ENCODE measurements at regions not wholly inside any gene's neighbourhood (a gene's known extent, or its start where the extent isn't known, plus 50 kb on each side); places are given as distances from the start of the nearest gene placed in this dataset.
A peak's percentile ranks its signal among the peaks of the same experiment; 100 is the strongest.
"Not testable (repeated sequence)": the region's sequence is repeated elsewhere in the genome, so short reads cannot be mapped to it uniquely, and the experiment has no call there.

DNA sequence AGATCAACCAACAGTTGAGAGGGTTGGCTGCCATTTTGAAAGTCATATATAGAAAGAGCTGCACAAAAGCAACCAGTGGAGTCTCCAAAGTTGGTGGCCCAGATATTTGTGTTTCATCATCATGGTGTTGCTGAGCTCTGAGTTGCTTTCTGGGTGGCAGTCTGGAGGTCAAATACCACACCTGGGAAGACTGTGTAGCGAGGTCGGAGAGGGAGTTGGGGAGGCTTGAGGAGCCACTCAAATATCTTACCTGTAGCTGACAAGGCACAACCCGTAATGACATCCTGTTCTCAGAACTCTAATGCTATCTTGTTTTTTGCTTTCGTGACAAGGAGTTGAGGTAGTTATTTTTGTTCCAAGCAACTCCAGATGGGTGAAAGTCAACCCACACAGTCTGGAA lies 100.4 kb downstream of the NPIPB5 start:
- H3K4me1 Mint-ChIP-seq; H3K79me2 ChIP-seq (ENCODE audit: insufficient read depth, low read length); DNase-seq; H4K20me1 ChIP-seq (ENCODE audit: insufficient read depth, low read length); intact Hi-C loops (cut with micrococcal nuclease); H3K36me3 Mint-ChIP-seq; H3K27ac ChIP-seq (ENCODE audit: low read depth in 1 of 2, low read length in 2 of 2); H3K27me3 ChIP-seq (ENCODE audit: control insufficient read depth in 2 of 2, insufficient read depth in 2 of 2, low read length in 2 of 2); H3K4me3 Mint-ChIP-seq; H3K27me3 Mint-ChIP-seq (ENCODE audit: low read depth in 3 of 3); H3K4me3 ChIP-seq (replicated peaks in 1 of 3; ENCODE audit: low read depth in 2 of 3, low read length in 3 of 3); H3K36me3 ChIP-seq (replicated peaks in 1 of 2; ENCODE audit: control insufficient read depth in 1 of 2, insufficient read depth in 2 of 2, low read length in 2 of 2); H2AFZ ChIP-seq (ENCODE audit: insufficient read depth, low read depth, low read length, poor library complexity, severe bottlenecking); H3K4me2 ChIP-seq (replicated peaks; ENCODE audit: extremely low read depth, low read length, poor library complexity, severe bottlenecking); H3K9me3 ChIP-seq (replicated peaks in 1 of 2; ENCODE audit: control insufficient read depth in 1 of 2, insufficient read depth in 1 of 2, low read length in 2 of 2); H3K4me1 ChIP-seq (ENCODE audit: control insufficient read depth in 1 of 2, insufficient read depth in 2 of 2, low read length in 2 of 2); H3K9ac ChIP-seq (ENCODE audit: insufficient read depth, low read length, poor library complexity, severe bottlenecking): not testable (repeated sequence)
- peaks cover 1 to 12% (median 6%) of the 10 kb centered on the region in 7 donors for H3K9me3 Mint-ChIP-seq
- WGBS (ENCODE audit: insufficient coverage), result no CpG with 5 or more reads among the region's 4 CpGs
- H3K27ac Mint-ChIP-seq, result peak overlapping the region in 2 of 7 donors; percentile 1 to 66

DNA sequence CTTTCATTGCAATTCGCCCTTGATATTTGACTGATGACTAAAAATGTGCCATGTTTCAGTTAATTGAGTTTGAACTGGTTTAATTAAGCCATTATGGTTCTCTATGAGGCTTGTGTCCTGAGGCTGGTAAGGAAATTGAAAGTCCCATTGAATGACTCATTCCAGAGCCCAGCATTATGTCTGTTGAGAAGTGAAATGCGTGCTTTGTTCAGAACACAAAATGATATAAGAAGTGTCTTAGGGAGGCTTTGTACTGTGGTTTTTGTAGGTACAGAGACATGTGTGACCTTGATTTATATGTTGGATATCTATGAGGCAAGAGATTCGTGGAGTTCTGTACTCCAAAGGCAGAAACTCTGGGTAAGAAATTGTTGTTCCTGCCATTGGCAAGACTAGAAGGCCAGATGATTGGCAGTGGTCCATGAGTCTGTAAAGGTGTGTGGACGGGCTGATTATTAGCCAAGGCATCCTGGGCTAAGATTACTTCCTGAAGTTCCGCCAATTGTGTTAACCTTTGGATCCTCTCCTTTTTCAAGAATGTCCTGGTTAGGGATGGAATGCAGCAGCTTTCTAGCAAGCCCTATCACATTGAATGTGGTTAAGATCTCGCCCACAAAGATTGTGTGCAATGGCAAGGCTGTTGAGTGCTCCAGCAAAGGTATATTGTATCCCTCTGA lies 103.7 kb downstream of the NPIPB5 start:
- Mint-ChIP-seq H3K27ac (no peak overlapping the region), H3K36me3 (no peaks in the 10 kb centered on the region), H3K4me1 (peaks cover 5% of the 10 kb centered on the region), H3K4me3 (no peak overlapping the region), H3K9me3 (peaks cover 1 to 12% (median 7%) of the 10 kb centered on the region in 7 donors), H3K27me3 (ENCODE audit: low read depth in 3 of 3) (peaks cover 7 to 8% (median 7%) of the 10 kb centered on the region in 3 donors)
- Histone ChIP-seq H3K9ac (ENCODE audit: insufficient read depth, low read length, poor library complexity, severe bottlenecking) (no peak overlapping the region), H3K4me3 (replicated peaks in 1 of 3; ENCODE audit: low read depth in 2 of 3, low read length in 3 of 3) (no peak overlapping the region), H3K4me2 (replicated peaks; ENCODE audit: extremely low read depth, low read length, poor library complexity, severe bottlenecking) (no peak overlapping the region), H2AFZ (ENCODE audit: insufficient read depth, low read depth, low read length, poor library complexity, severe bottlenecking) (no peak overlapping the region), H3K27me3 (ENCODE audit: control insufficient read depth in 2 of 2, insufficient read depth in 2 of 2, low read length in 2 of 2) (peaks cover 0 to 2% of the 10 kb centered on the region in 2 donors), H3K79me2 (ENCODE audit: insufficient read depth, low read length) (no peaks in the 10 kb centered on the region), H3K4me1 (ENCODE audit: control insufficient read depth in 1 of 2, insufficient read depth in 2 of 2, low read length in 2 of 2) (peaks cover 0 to 5% of the 10 kb centered on the region in 2 donors), H3K36me3 (replicated peaks in 1 of 2; ENCODE audit: control insufficient read depth in 1 of 2, insufficient read depth in 2 of 2, low read length in 2 of 2) (no peaks in the 10 kb centered on the region), H4K20me1 (ENCODE audit: insufficient read depth, low read length) (no peaks in the 10 kb centered on the region), H3K27ac (ENCODE audit: low read depth in 1 of 2, low read length in 2 of 2) (no peak overlapping the region), H3K9me3 (replicated peaks in 1 of 2; ENCODE audit: control insufficient read depth in 1 of 2, insufficient read depth in 1 of 2, low read length in 2 of 2) (no peaks in the 10 kb centered on the region)
- intact Hi-C loops (cut with micrococcal nuclease), result no loop called here
- 89% methylated on average over 6 of the region's 6 CpGs for WGBS (ENCODE audit: insufficient coverage)
- TF ChIP-seq, protein P1, sequence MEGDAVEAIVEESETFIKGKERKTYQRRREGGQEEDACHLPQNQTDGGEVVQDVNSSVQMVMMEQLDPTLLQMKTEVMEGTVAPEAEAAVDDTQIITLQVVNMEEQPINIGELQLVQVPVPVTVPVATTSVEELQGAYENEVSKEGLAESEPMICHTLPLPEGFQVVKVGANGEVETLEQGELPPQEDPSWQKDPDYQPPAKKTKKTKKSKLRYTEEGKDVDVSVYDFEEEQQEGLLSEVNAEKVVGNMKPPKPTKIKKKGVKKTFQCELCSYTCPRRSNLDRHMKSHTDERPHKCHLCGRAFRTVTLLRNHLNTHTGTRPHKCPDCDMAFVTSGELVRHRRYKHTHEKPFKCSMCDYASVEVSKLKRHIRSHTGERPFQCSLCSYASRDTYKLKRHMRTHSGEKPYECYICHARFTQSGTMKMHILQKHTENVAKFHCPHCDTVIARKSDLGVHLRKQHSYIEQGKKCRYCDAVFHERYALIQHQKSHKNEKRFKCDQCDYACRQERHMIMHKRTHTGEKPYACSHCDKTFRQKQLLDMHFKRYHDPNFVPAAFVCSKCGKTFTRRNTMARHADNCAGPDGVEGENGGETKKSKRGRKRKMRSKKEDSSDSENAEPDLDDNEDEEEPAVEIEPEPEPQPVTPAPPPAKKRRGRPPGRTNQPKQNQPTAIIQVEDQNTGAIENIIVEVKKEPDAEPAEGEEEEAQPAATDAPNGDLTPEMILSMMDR (IDR thresholded peaks at IDR 0.05), result no peak
- DNase-seq, result peak in 1 of 3 donors; percentile 33

Measured in CD14-positive monocyte (primary cell).